Astrocyte of the hippocampus (primary cell): ENCODE measurements at regions not wholly inside any gene's neighbourhood (a gene's known extent, or its start where the extent isn't known, plus 50 kb on each side); places are given as distances from the start of the nearest gene placed in this dataset.
"Not testable (repeated sequence)": the region's sequence is repeated elsewhere in the genome, so short reads cannot be mapped to it uniquely, and the experiment has no call there.

ENCODE experiments used
- DNase-seq: peaks from one replicate; pipeline ENCODE4 v3.0.0; 2011; ENCODE audit warnings: low read depth, low spot score

- DNase-seq = no peak
These were observed 1432.4 kb upstream of the ATXN8OS start for GRCh38 chr13:68675209-68675608.

- no peak for DNase-seq
These were observed 1437.7 kb upstream of the PCDH9 start for GRCh38 chr13:68667863-68668262.

GRCh38 chr13:68666774-68667397 lies 1436.8 kb upstream of the PCDH9 start:
- no peak for DNase-seq

- DNase-seq = no peak
These were observed 1415.7 kb upstream of the PCDH9 start for GRCh38 chr13:68645814-68646213.

GRCh38 chr13:68644611-68645010 lies 1414.5 kb upstream of the PCDH9 start:
- DNase-seq = peak; percentile 1

GRCh38 chr13:68636784-68637183 lies 1406.6 kb upstream of the PCDH9 start:
- DNase-seq = no peak

- no peak for DNase-seq
These were observed 1398.9 kb upstream of the PCDH9 start for GRCh38 chr13:68628994-68629393.

- DNase-seq = no peak
These were observed 1397.2 kb upstream of the PCDH9 start for GRCh38 chr13:68627379-68627778.

- DNase-seq = no peak
These were observed 1386.6 kb upstream of the PCDH9 start for GRCh38 chr13:68616600-68617222.

- no peak for DNase-seq
These were observed 1379.5 kb upstream of the PCDH9 start for GRCh38 chr13:68609661-68610060.

GRCh38 chr13:68608147-68608546 lies 1378.0 kb upstream of the PCDH9 start:
- peak; percentile 21 for DNase-seq

GRCh38 chr13:68597641-68598040 lies 1367.5 kb upstream of the PCDH9 start:
- DNase-seq = no peak

- DNase-seq = no peak
These were observed 1358.5 kb upstream of the PCDH9 start for GRCh38 chr13:68588623-68589022.

- DNase-seq = no peak
These were observed 1354.6 kb upstream of the PCDH9 start for GRCh38 chr13:68584776-68585175.

GRCh38 chr13:68574053-68574452 lies 1343.9 kb upstream of the PCDH9 start:
- no peak for DNase-seq

- peak; percentile 8 for DNase-seq
These were observed 1321.8 kb upstream of the PCDH9 start for GRCh38 chr13:68551701-68552522.

GRCh38 chr13:68550330-68550729 lies 1320.2 kb upstream of the PCDH9 start:
- DNase-seq = no peak

GRCh38 chr13:68540244-68540643 lies 1310.1 kb upstream of the PCDH9 start:
- peak; percentile 2 for DNase-seq

- DNase-seq = no peak
These were observed 1305.2 kb upstream of the PCDH9 start for GRCh38 chr13:68535329-68535728.

GRCh38 chr13:68527167-68527566 lies 1297.0 kb upstream of the PCDH9 start:
- DNase-seq = not testable (repeated sequence)

GRCh38 chr13:68523838-68524424 lies 1293.8 kb upstream of the PCDH9 start:
- no peak for DNase-seq

GRCh38 chr13:68522184-68522583 lies 1292.0 kb upstream of the PCDH9 start:
- DNase-seq = no peak
